ENCODE measurements at regions not wholly inside any gene's neighbourhood (a gene's known extent, or its start where the extent isn't known, plus 50 kb on each side); places are given as distances from the start of the nearest gene placed in this dataset.

DNA sequence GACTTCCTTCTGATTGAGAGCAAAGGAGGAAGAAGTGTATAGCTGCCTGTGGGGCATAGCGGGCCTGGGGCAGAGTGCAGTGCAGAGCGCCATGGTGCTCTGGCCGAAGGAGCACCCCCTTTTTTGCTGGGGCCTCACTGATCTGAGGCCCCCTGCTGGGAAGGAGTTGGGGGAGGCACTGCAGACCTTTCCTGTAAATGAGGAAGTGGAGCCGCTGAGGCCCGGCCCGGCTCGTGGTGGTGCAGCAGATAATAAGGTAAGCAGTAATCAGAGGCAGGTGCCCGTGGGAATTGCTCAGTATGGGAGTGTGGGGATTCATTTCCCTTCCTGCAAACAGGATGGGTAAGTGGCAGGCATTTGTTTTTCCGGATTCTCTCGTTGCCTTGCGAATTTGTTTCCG is 373.7 kb upstream of the MKI67 start:
- TF ChIP-seq POLR2A (IDR thresholded peaks at IDR 0.05; ENCODE audit: insufficient read depth in 1 of 2, low read depth in 2 of 2, low read length in 2 of 2) (no peak), ZNF777 (CRISPR knock-in tag; IDR thresholded peaks at IDR 0.05) (no peak), PAX8 (CRISPR knock-in tag; IDR thresholded peaks at IDR 0.05; ENCODE audit: borderline replicate concordance) (no peak), ZNF724P (CRISPR knock-in tag; IDR thresholded peaks at IDR 0.05; ENCODE audit: borderline replicate concordance) (no peak), GPBP1L1 (CRISPR knock-in tag; IDR thresholded peaks at IDR 0.05) (no peak)

Measured in HepG2 (cell line).